Lung (tissue), 11 donors: ENCODE measurements at regions not wholly inside any gene's neighbourhood (a gene's known extent, or its start where the extent isn't known, plus 50 kb on each side); places are given as distances from the start of the nearest gene placed in this dataset.

Source experiments
- ATAC-seq: fragments of 200-7000 bp; cut with Tn5 transposase; one replicate; pipeline ENCODE4 v1.9.1; 2020; ENCODE audit warnings: moderate number of reproducible peaks; ENCODE audit not compliant: insufficient read depth, low FRiP score
- DNase-seq, 3 donors: peaks; one replicate each; pipeline ENCODE4 v3.0.0-alpha.2; 2013 to 2017
- H3K27ac ChIP-seq, 2 donors: one replicate each; pipeline ENCODE4 v1.5.1; 2013; ENCODE audit warnings: mild to moderate bottlenecking in 2 of 2, moderate library complexity in 2 of 2, control low read depth in 1 of 2, inconsistent platforms in 1 of 2, low read depth in 1 of 2, low read length in 1 of 2
- H3K27me3 ChIP-seq, 3 donors: one replicate each; pipeline ENCODE4 v1.5.1; 2013; ENCODE audit warnings: low read length in 2 of 3; ENCODE audit not compliant: control insufficient read depth in 3 of 3, insufficient read depth in 3 of 3
- H3K36me3 ChIP-seq, 4 donors: one replicate each; pipeline ENCODE4 v1.5.1; 2013; ENCODE audit warnings: low read length in 4 of 4, mild to moderate bottlenecking in 1 of 4, moderate library complexity in 1 of 4; ENCODE audit not compliant: control insufficient read depth in 4 of 4, insufficient read depth in 4 of 4
- H3K4me1 ChIP-seq, 5 donors: one replicate each; pipeline ENCODE4 v1.5.1; 2013; ENCODE audit warnings: low read length in 5 of 5, mild to moderate bottlenecking in 2 of 5, moderate library complexity in 1 of 5; ENCODE audit not compliant: control insufficient read depth in 5 of 5, insufficient read depth in 5 of 5
- H3K4me3 ChIP-seq: one replicate; pipeline ENCODE4 v1.5.1; 2013; ENCODE audit warnings: mild to moderate bottlenecking, control low read depth, moderate library complexity
- H3K9ac ChIP-seq, 2 donors: one replicate each; pipeline ENCODE4 v1.5.1; 2013; ENCODE audit warnings: low read length in 2 of 2, control low read depth in 1 of 2; ENCODE audit not compliant: insufficient read depth in 1 of 2
- H3K9me3 ChIP-seq, 4 donors: one replicate each; pipeline ENCODE4 v1.5.1; 2013; ENCODE audit warnings: low read length in 3 of 4, mild to moderate bottlenecking in 1 of 4, moderate library complexity in 1 of 4; ENCODE audit not compliant: control insufficient read depth in 4 of 4, insufficient read depth in 3 of 4
- CTCF ChIP-seq: IDR thresholded peaks from 2 replicates; pipeline ENCODE4 v1.5.1; 2012; ENCODE audit warnings: mild to moderate bottlenecking; ENCODE audit errors: control extremely low read depth, extremely low read depth
- WGBS, 2 donors: extraction: QIAGEN DNeasy Blood & Tissue Kit; methylation state at CpG; one replicate each; pipeline ENCODE4 v1.1.7; 2013; 5-methylcytosine and 5-hydroxymethylcytosine counted together
- donor health status: control.
- donor health status: control.
- donor health status: Bipolar disorder and iron deficiency.
- donor health status: healthy.
- donor health status: DM: yes; HTN: yes; CAD: no.

GRCh38 chr6:141123497-141123896 is 1009.2 kb upstream of the GJE1 start:
- no peak overlapping the region for H3K4me3 ChIP-seq
- TF ChIP-seq CTCF = no peak
- ATAC-seq = no peak

GRCh38 chr6:141123049-141123448 is 1009.7 kb upstream of the GJE1 start:
- peaks cover 0 to 4% (median 0%) of the 10 kb centered on the region in 5 donors for H3K4me1 ChIP-seq
- H3K27me3 ChIP-seq = no peaks in the 10 kb centered on the region
- DNase-seq (no peak), ATAC-seq (no peak)
- no peaks in the 10 kb centered on the region for H3K9me3 ChIP-seq
- H3K27ac ChIP-seq = no peak overlapping the region
- no peak overlapping the region for H3K9ac ChIP-seq
- no peaks in the 10 kb centered on the region for H3K36me3 ChIP-seq
- no peak for TF ChIP-seq CTCF
- H3K4me3 ChIP-seq = no peak overlapping the region

More at GRCh38 chr6:141123497-141123896, 1009.2 kb upstream of the GJE1 start:
- no peak for DNase-seq
- H3K36me3 ChIP-seq = no peaks in the 10 kb centered on the region
- peaks cover 0 to 4% (median 0%) of the 10 kb centered on the region in 5 donors for H3K4me1 ChIP-seq
- H3K27me3 ChIP-seq = no peaks in the 10 kb centered on the region
- H3K27ac ChIP-seq = no peak overlapping the region
- H3K9ac ChIP-seq = no peak overlapping the region
- H3K9me3 ChIP-seq = no peaks in the 10 kb centered on the region

GRCh38 chr6:141118991-141119390 is 1013.7 kb upstream of the GJE1 start:
- no peak overlapping the region for H3K9ac ChIP-seq
- no peaks in the 10 kb centered on the region for H3K27me3 ChIP-seq
- TF ChIP-seq CTCF = no peak
- H3K4me3 ChIP-seq = no peak overlapping the region
- ATAC-seq (no peak), DNase-seq (peak in 2 of 3 donors; percentile 12 to 19)
- H3K9me3 ChIP-seq = no peaks in the 10 kb centered on the region
- H3K36me3 ChIP-seq = no peaks in the 10 kb centered on the region
- no peak overlapping the region for H3K27ac ChIP-seq
- 36 to 40% methylated on average over 2 of the region's 2 CpGs for WGBS, 2 donors
- H3K4me1 ChIP-seq = peaks cover 0 to 4% (median 0%) of the 10 kb centered on the region in 5 donors

GRCh38 chr6:141117874-141118273 is 1014.9 kb upstream of the GJE1 start:
- H3K9me3 ChIP-seq = no peaks in the 10 kb centered on the region

More at GRCh38 chr6:141117874-141118273, 1014.9 kb upstream of the GJE1 start:
- TF ChIP-seq CTCF = no peak
- H3K27me3 ChIP-seq = no peaks in the 10 kb centered on the region
- H3K4me3 ChIP-seq = no peak overlapping the region
- no peaks in the 10 kb centered on the region for H3K36me3 ChIP-seq
- H3K4me1 ChIP-seq = peaks cover 0 to 4% (median 0%) of the 10 kb centered on the region in 5 donors
- H3K9ac ChIP-seq = no peak overlapping the region
- H3K27ac ChIP-seq = no peak overlapping the region
- DNase-seq (peak in 2 of 3 donors; percentile 78 to 84), ATAC-seq (no peak)
